OCI-LY1 (cell line): ENCODE measurements at regions not wholly inside any gene's neighbourhood (a gene's known extent, or its start where the extent isn't known, plus 50 kb on each side); places are given as distances from the start of the nearest gene placed in this dataset.

Source experiments
- H2AFZ ChIP-seq: fragments of 200-600 bp; sonication (generic), shearing (Covaris generic); 2 replicates; pipeline ENCODE4 v1.6.0; 2014; ENCODE audit warnings: antibody characterized with exemption, mild to moderate bottlenecking, low read length
- H3F3A ChIP-seq: fragments of 200-600 bp; sonication (generic), shearing (Covaris generic); 2 replicates; pipeline ENCODE4 v1.6.0; 2014; ENCODE audit warnings: mild to moderate bottlenecking, antibody characterized with exemption, low read length, moderate library complexity; ENCODE audit not compliant: insufficient read depth
- H3K27ac ChIP-seq: fragments of 200-600 bp; sonication (generic); 2 replicates; pipeline ENCODE4 v1.5.1; 2014; ENCODE audit warnings: low read length, mixed run types, mild to moderate bottlenecking, low read depth; ENCODE audit not compliant: poor library complexity, severe bottlenecking
- H3K27me3 ChIP-seq: fragments of 200-600 bp; sonication (generic); 2 replicates; pipeline ENCODE4 v1.6.0; 2014; ENCODE audit warnings: antibody characterized with exemption, mild to moderate bottlenecking, low read length, moderate library complexity; ENCODE audit not compliant: insufficient read depth
- H3K36me3 ChIP-seq: fragments of 200-600 bp; sonication (generic); 2 replicates; pipeline ENCODE4 v1.6.1; 2014; ENCODE audit warnings: mild to moderate bottlenecking, antibody characterized with exemption, low read length, moderate library complexity, mixed read lengths; ENCODE audit not compliant: insufficient read depth
- H3K4me1 ChIP-seq: fragments of 200-600 bp; sonication (generic); 2 replicates; pipeline ENCODE4 v1.5.1; 2014; ENCODE audit warnings: mild to moderate bottlenecking, low read length, moderate library complexity; ENCODE audit not compliant: insufficient read depth, severe bottlenecking
- H3K4me2 ChIP-seq: fragments of 200-600 bp; sonication (generic), shearing (Covaris generic); 2 replicates; pipeline ENCODE4 v1.6.1; 2014; ENCODE audit warnings: low read length
- H3K4me3 ChIP-seq: fragments of 200-600 bp; sonication (generic); 2 replicates; pipeline ENCODE4 v1.5.1; 2014; ENCODE audit warnings: low read length, low read depth, mild to moderate bottlenecking, mixed read lengths; ENCODE audit not compliant: poor library complexity, severe bottlenecking
- H3K79me2 ChIP-seq: fragments of 200-600 bp; shearing (Covaris generic); 2 replicates; pipeline ENCODE4 v1.6.1; 2016; ENCODE audit warnings: mixed run types, low read length, mixed read lengths; ENCODE audit not compliant: insufficient read depth
- H3K9ac ChIP-seq: fragments of 200-600 bp; sonication (generic), shearing (Covaris generic); 2 replicates; pipeline ENCODE4 v1.6.1; 2014; ENCODE audit warnings: mild to moderate bottlenecking, low read length, mixed read lengths
- H3K9me2 ChIP-seq: fragments of 200-600 bp; sonication (generic), shearing (Covaris generic); 2 replicates; pipeline ENCODE4 v1.6.1; 2014; ENCODE audit warnings: low read depth, mild to moderate bottlenecking, low read length, mixed read lengths
- H3K9me3 ChIP-seq: fragments of 200-600 bp; shearing (Covaris generic); 2 replicates; pipeline ENCODE4 v1.6.1; 2014; ENCODE audit warnings: low read length, mixed read lengths
- H4K20me1 ChIP-seq: fragments of 200-600 bp; sonication (generic), shearing (Covaris generic); 2 replicates; pipeline ENCODE4 v1.6.0; 2016; ENCODE audit warnings: mild to moderate bottlenecking, low read length; ENCODE audit not compliant: insufficient read depth
- CTCF ChIP-seq: fragments of 200-600 bp; sonication (generic), shearing (Covaris generic); IDR thresholded peaks from 2 replicates; pipeline ENCODE4 v1.5.1; 2017; ENCODE audit warnings: mild to moderate bottlenecking, antibody characterized with exemption, low read length, moderate library complexity, mixed read lengths
- EZH2 ChIP-seq: fragments of 200-600 bp; sonication (generic), shearing (Covaris generic); IDR thresholded peaks from 2 replicates; pipeline ENCODE4 v1.8.0; 2017; ENCODE audit warnings: borderline replicate concordance, mixed run types, mild to moderate bottlenecking, antibody characterized with exemption, low read length, moderate library complexity, mixed read lengths

GRCh38 chr14:101121508-101122139, 218.1 kb upstream of the RTL1 start:
- H3K36me3 ChIP-seq: no peaks in the 10 kb centered on the region
- no peaks in the 10 kb centered on the region for H3K9me3 ChIP-seq
- no peak overlapping the region for H3K4me2 ChIP-seq
- TF ChIP-seq EZH2 (no peak), CTCF (no peak)
- H2AFZ ChIP-seq: no peak overlapping the region
- H3K79me2 ChIP-seq: no peaks in the 10 kb centered on the region
- H3K9me2 ChIP-seq: no peaks in the 10 kb centered on the region
- H3K27ac ChIP-seq: no peak overlapping the region
- H3F3A ChIP-seq: no peaks in the 10 kb centered on the region
- no peaks in the 10 kb centered on the region for H4K20me1 ChIP-seq
- no peak overlapping the region for H3K4me3 ChIP-seq
- H3K4me1 ChIP-seq: no peaks in the 10 kb centered on the region
- H3K9ac ChIP-seq: no peak overlapping the region
- H3K27me3 ChIP-seq: no peaks in the 10 kb centered on the region; the same call in 1 of the 2 replicates

GRCh38 chr14:101122237-101123141, 219.0 kb upstream of the RTL1 start:
- Histone ChIP-seq H3K9ac (no peak overlapping the region), H3K36me3 (no peaks in the 10 kb centered on the region), H3F3A (no peaks in the 10 kb centered on the region), H3K4me2 (no peak overlapping the region), H3K9me3 (no peaks in the 10 kb centered on the region), H4K20me1 (no peaks in the 10 kb centered on the region), H3K9me2 (no peaks in the 10 kb centered on the region), H3K4me1 (no peaks in the 10 kb centered on the region), H3K79me2 (no peaks in the 10 kb centered on the region), H2AFZ (no peak overlapping the region), H3K27ac (no peak overlapping the region), H3K27me3 (no peaks in the 10 kb centered on the region; the same call in 1 of the 2 replicates), H3K4me3 (no peak overlapping the region)
- no peak for TF ChIP-seq CTCF
- no peak for TF ChIP-seq EZH2

- Histone ChIP-seq H2AFZ (no peak overlapping the region), H3K27me3 (no peaks in the 10 kb centered on the region; the same call in 1 of the 2 replicates), H3K9ac (no peak overlapping the region)
These were observed 220.3 kb upstream of the RTL1 start for GRCh38 chr14:101123618-101124510.

More at GRCh38 chr14:101123618-101124510, 220.3 kb upstream of the RTL1 start:
- H3K4me2 ChIP-seq: no peak overlapping the region
- no peaks in the 10 kb centered on the region for H3K36me3 ChIP-seq
- TF ChIP-seq EZH2 (no peak), CTCF (no peak)
- no peaks in the 10 kb centered on the region for H3F3A ChIP-seq
- H3K9me3 ChIP-seq: no peaks in the 10 kb centered on the region
- H3K9me2 ChIP-seq: no peaks in the 10 kb centered on the region
- H4K20me1 ChIP-seq: no peaks in the 10 kb centered on the region
- H3K4me3 ChIP-seq: no peak overlapping the region
- H3K4me1 ChIP-seq: no peaks in the 10 kb centered on the region
- no peak overlapping the region for H3K27ac ChIP-seq
- no peaks in the 10 kb centered on the region for H3K79me2 ChIP-seq
